Activated CD8-positive, alpha-beta T cell treated with anti-CD3 and anti-CD28 coated beads for 36 hours (primary cell): ENCODE measurements at regions not wholly inside any gene's neighbourhood (a gene's known extent, or its start where the extent isn't known, plus 50 kb on each side); places are given as distances from the start of the nearest gene placed in this dataset.

Experiments
- ATAC-seq: fragments of 200-7000 bp; cut with Tn5 transposase; one replicate; pipeline ENCODE4 v1.10.0; 2021; ENCODE audit warnings: mild to moderate bottlenecking, moderate library complexity
- CTCF ChIA-PET: fragments of 350-600 bp; sonication (Branson Sonifier 250); formaldehyde crosslinking; loops from one replicate; lab custom pipeline; 2021; ENCODE audit warnings: antibody characterized with exemption; lab: Charles Lee
- POLR2A ChIA-PET: fragments of 350-600 bp; sonication (Branson Sonifier 250); formaldehyde crosslinking; loops from one replicate; lab custom pipeline; 2021; ENCODE audit warnings: antibody characterized with exemption; lab: Charles Lee
- DNase-seq: peaks from one replicate; pipeline ENCODE4 v3.0.0-alpha.2; 2020
- H3K27ac Mint-ChIP-seq: one replicate; pipeline ENCODE4 v1.8.0; 2021; ENCODE audit warnings: mild to moderate bottlenecking, mixed read lengths
- H3K27me3 Mint-ChIP-seq: one replicate; pipeline ENCODE4 v1.8.0; 2021; ENCODE audit warnings: mixed read lengths
- H3K36me3 Mint-ChIP-seq: one replicate; pipeline ENCODE4 v1.8.0; 2021; ENCODE audit warnings: low read depth, mixed read lengths
- H3K4me1 Mint-ChIP-seq: one replicate; pipeline ENCODE4 v1.8.0; 2021; ENCODE audit warnings: low read depth, mixed read lengths
- H3K4me3 Mint-ChIP-seq: one replicate; pipeline ENCODE4 v1.8.0; 2021; ENCODE audit warnings: mild to moderate bottlenecking, moderate library complexity, mixed read lengths
- H3K9me3 Mint-ChIP-seq: one replicate; pipeline ENCODE4 v1.8.0; 2021; ENCODE audit warnings: mixed read lengths
- intact Hi-C: fragments of 100-400 bp; cut with micrococcal nuclease; formaldehyde crosslinking; loops from one replicate; pipeline ENCODE4 v1.10.0; 2022
- TF ChIP-seq, protein P1 (sequence below): fragments of 200-600 bp; IDR thresholded peaks from one replicate; pipeline ENCODE4 v1.8.0; 2022; ENCODE audit warnings: antibody characterized with exemption, mild to moderate bottlenecking

DNA sequence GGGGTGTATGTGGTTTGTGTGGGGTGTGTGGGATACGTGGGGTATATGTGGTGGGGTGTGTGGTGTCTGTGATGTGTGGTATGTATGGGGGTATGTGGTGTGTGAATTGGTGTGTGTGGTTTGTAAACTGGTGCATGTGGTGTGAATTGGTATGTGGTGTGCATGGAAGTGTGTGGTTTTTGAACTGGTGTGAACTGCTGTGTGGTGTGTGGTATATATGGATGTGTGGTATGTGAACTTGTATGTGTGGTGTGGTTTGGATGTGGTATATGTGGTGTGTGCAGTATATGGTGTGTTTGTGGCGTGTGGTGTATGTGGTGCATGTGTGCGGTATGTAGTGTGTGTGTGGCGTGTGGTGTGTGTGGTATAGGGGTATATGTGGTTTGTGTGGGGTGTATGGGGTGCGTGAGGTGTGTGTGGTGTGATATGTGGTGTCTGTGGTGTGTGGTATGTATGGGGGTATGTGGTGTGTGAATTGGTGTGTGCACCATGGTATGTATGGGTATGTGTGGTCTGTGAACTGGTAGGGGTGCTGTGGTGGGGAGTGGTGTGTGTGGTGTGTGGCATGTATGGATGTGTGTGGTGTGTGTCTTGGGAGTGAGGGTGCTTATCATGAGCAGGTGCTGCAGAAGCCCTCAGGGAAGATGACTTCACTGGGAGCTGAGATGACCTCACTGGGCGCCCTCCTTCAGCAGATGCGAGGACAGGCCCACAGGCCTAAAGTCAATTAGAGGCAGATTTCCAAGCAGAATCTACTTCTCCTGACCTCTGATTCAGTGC is 209.6 kb upstream of the TNP1 start:
- ATAC-seq: peak; percentile 27

DNA sequence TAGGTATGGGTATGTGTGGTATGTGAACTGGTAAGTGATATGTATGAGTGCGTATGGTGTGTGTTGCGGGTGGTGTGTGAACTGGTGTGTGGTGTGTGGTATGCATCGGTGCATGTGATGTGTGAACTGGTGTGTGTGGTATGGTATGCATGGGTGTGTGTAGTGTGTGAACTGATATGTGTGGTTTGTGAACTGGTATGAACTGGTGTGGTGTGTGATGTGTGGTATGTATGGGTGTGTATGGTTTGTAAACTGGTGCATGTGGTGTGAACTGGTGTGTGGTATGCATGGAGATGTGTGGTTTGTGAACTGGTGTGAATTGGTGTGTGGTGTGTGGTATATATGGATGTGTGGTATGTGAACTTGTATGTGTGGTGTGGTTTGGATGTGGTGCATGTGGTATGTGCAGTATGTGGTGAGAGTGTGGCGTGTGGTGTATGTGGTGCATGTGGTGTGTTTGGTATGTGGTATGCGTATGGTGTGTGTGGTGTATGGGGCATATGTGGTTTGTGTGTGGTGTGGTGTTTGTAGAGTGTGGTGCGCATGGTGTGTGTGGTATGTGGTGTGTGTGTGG is 208.9 kb upstream of the TNP1 start:
- H3K27me3 Mint-ChIP-seq: peaks cover 7% of the 10 kb centered on the region
- ATAC-seq: no peak

More for the DNA sequence above, 209.6 kb upstream of the TNP1 start:
- intact Hi-C loops: no loop called here
- no peak overlapping the region for H3K27ac Mint-ChIP-seq
- no peaks in the 10 kb centered on the region for H3K4me1 Mint-ChIP-seq
- no peaks in the 10 kb centered on the region for H3K36me3 Mint-ChIP-seq
- DNase-seq: no peak
- TF ChIP-seq, protein P1, sequence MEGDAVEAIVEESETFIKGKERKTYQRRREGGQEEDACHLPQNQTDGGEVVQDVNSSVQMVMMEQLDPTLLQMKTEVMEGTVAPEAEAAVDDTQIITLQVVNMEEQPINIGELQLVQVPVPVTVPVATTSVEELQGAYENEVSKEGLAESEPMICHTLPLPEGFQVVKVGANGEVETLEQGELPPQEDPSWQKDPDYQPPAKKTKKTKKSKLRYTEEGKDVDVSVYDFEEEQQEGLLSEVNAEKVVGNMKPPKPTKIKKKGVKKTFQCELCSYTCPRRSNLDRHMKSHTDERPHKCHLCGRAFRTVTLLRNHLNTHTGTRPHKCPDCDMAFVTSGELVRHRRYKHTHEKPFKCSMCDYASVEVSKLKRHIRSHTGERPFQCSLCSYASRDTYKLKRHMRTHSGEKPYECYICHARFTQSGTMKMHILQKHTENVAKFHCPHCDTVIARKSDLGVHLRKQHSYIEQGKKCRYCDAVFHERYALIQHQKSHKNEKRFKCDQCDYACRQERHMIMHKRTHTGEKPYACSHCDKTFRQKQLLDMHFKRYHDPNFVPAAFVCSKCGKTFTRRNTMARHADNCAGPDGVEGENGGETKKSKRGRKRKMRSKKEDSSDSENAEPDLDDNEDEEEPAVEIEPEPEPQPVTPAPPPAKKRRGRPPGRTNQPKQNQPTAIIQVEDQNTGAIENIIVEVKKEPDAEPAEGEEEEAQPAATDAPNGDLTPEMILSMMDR: no peak
- H3K4me3 Mint-ChIP-seq: no peak overlapping the region
- H3K27me3 Mint-ChIP-seq: peaks cover 7% of the 10 kb centered on the region
- CTCF ChIA-PET: no interaction called here
- POLR2A ChIA-PET: no interaction called here
- peaks cover 3% of the 10 kb centered on the region for H3K9me3 Mint-ChIP-seq

DNA sequence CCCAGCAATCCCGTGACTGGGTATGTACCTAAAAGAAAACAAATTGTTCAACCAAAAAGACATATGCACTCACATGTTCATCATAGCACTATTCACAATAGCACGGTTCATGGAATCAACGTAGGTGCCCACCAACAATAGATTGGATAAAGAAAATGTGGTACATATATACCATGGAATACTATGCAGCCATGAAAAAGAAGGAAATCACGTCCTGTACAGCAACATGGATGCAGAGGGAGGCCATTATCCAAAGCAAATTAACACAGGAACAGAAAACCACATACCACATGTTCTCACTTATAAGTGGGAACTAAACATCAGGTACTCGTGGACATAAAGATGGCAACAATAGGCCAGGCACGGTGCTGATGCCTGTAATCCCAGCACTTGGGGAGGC is 207.9 kb upstream of the TNP1 start:
- intact Hi-C loops: no loop called here
- H3K36me3 Mint-ChIP-seq: no peaks in the 10 kb centered on the region
- CTCF ChIA-PET: no interaction called here

More for the DNA sequence above, 208.9 kb upstream of the TNP1 start:
- POLR2A ChIA-PET: no interaction called here
- no peak overlapping the region for H3K4me3 Mint-ChIP-seq
- peaks cover 3% of the 10 kb centered on the region for H3K9me3 Mint-ChIP-seq
- CTCF ChIA-PET: no interaction called here
- no peaks in the 10 kb centered on the region for H3K36me3 Mint-ChIP-seq
- TF ChIP-seq, protein P1: no peak
- no peak overlapping the region for H3K27ac Mint-ChIP-seq
- no peaks in the 10 kb centered on the region for H3K4me1 Mint-ChIP-seq
- no peak for DNase-seq
- intact Hi-C loops: no loop called here

DNA sequence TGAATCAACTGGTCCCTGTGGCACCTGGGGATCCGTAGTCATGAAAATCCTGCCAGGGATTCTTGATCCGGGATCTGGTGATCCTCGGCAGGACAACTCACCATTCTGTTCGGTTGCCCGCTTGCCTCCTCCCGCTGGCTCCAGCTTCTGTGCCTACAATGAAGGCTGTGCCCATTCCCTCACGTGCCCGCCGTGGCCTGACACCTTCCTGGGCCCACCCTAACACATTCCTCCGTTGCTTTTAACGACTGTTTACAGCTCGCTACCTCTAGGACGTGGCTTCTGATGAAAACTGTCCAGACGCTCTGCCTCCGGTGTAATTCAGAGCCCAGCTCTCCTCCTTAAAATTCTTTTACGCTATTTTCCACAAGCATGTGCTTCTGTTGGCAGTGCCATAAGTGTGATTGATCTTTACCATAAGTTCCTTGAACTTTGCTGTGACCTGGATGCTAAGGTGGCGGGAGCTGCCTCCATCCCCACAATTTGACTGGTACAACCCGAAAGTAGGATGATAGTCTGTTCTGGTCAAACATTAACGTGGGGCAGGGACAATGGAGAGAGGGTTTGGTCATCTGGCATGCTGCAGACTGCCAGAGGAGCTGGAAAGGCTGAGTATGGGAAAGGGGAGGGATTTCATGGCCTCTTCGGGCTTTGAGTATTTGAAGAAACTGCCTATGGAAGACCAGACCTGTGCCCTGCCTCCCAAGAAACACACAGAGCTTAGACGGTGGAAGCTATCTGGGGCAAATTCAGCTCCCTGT is 206.8 kb upstream of the TNP1 start:
- CTCF ChIA-PET: no interaction called here
- TF ChIP-seq, protein P1: no peak
- POLR2A ChIA-PET: interaction anchor here (0.5 kb wide), 1 partner anchor 666 kb away, joined by 3 read pairs; no protein-coding TSS in a partner anchor
- peaks cover 7% of the 10 kb centered on the region for H3K27me3 Mint-ChIP-seq
- intact Hi-C loops: no loop called here
- no peak overlapping the region for H3K4me3 Mint-ChIP-seq
- no peak overlapping the region for H3K27ac Mint-ChIP-seq
- H3K9me3 Mint-ChIP-seq: peaks cover 3% of the 10 kb centered on the region
- ATAC-seq (no peak), DNase-seq (no peak)
- H3K36me3 Mint-ChIP-seq: no peaks in the 10 kb centered on the region
- H3K4me1 Mint-ChIP-seq: no peaks in the 10 kb centered on the region

More for the DNA sequence above, 207.9 kb upstream of the TNP1 start:
- TF ChIP-seq, protein P1: no peak
- Mint-ChIP-seq H3K9me3 (peaks cover 3% of the 10 kb centered on the region), H3K4me1 (no peaks in the 10 kb centered on the region), H3K27me3 (peaks cover 7% of the 10 kb centered on the region), H3K4me3 (no peak overlapping the region), H3K27ac (no peak overlapping the region)
- POLR2A ChIA-PET: no interaction called here
- ATAC-seq (no peak), DNase-seq (no peak)
